NCI-H524 treated with DMSO at 0.1 percent for 48 hours (cell line): ENCODE measurements at regions not wholly inside any gene's neighbourhood (a gene's known extent, or its start where the extent isn't known, plus 50 kb on each side); places are given as distances from the start of the nearest gene placed in this dataset.

Source experiments
- DNase-seq: peaks from one replicate; lab custom pipeline; 2025; lab: John Stamatoyannopoulos, UW

GRCh38 chr2:120785228-120785966 lies 49.7 kb downstream of the GLI2 start:
- no peak for DNase-seq

DNA sequence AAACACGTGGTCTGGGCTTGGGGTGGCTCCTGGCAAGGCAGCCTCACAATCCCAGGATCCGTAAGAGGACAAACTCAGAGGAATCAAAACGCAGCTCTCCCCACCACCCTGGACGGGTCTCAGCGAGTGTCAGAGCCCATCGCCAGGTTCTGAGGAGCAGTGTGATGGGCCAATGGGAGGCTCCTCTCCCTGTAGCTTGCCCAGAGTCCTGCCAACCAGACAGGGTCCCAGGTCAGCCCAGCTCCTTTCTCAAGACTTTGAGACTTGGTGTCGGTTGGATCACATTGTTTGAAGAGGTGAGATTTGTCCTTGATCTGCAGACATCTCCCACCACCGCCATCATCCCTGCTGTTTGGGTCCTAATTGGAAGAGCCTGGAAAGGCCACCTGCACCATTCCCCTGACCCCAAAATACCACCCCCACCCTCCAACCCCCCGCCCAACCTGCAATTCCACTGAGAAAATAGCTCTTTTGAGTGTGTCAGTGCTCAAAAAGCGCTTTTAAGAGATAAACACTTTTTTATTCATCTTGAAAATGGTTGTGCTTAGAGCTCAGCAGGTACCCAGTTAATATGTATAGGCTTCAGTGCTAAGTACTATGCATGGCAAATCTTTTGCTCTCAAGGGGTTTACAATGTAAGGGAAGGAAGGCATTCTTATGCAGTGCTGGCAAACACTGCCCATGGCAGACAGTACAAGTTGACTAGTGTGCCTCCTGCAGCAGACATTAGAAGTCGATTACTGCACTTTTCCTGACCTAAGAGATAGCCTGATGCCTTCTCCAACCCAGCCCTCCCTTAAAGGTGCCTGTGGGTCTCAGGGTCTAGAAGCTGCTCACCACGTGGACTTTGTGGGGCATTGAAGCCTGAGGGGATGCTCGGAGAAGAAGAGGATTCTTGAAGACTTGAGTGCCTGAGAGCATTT lies 50.6 kb downstream of the GLI2 start:
- no peak for DNase-seq

DNA sequence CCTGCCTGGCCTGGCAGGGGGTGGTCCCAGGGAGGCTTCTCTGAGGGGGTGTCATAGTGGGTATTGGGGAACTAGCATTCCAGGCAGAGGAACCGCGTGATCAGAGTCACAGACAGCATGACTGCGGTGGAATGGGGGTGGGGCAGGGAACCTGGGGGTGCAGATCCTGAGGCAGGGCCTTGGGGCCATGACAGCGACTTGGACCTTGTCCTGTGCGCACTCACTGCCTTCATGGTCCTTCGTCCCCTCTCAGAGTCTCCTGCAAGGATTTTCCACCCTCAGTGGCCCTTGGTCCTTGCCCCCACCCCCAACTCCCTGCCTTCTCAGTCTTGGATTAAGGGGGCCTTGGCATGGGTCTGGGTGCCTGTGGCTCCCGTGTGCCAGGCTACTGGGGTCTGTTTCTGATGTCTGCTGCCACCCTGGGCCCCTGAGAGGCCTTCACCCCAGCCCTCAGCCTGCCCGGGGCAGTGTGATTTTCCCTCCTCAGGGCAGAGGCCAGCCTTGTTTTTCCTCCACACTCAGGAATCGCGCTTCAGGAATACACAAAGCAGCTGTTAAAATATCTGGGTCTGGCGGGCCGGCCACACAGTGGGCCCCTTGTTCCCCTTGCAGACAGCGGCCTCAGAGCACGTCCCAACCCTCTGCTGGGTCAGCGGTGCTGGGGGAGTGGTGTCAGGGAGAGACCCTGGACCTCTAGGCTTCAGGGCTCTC lies 51.6 kb downstream of the GLI2 start:
- no peak for DNase-seq

DNA sequence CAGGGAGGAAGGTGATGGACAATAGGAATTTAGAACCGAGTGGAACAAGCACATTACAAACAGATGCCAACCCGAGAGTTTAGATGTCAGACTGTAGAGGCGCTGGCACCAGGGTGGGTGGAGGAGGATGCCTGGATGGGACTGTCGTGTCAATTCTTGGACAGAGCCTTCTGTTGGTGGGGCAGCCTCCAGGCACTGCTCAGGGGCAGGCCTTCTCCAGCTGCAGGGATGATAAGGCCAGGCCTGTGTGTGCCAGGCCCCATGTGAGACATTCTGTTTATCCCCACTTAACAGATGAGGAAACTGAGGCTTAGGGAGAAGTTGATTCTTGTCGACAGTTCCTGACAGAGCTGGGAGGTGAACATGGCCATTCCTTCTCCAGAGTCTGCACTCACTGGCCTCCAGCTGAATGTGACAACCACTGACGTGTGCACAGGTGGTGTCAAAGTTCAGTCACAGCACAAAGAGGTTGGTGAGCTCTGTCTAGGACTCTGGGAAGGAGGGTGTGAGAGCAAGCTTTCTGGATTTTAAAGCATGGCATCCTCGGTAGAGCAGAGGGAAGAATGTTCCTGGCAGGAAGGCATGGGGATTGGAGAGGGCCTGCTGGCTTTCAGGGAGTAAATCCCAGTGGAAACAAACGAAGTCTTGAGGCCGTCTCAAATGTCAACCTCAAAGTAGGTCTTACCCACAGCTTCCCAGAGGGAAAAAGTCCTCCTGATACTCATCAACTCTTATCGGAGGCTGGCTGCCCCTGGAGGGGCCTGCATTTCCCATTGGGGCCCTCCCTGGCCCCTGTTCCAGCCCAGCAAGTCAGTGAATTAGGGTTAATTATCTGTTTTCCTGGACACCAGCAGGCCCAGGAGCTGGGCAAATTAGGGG lies 52.4 kb downstream of the GLI2 start:
- DNase-seq, result no peak

DNA sequence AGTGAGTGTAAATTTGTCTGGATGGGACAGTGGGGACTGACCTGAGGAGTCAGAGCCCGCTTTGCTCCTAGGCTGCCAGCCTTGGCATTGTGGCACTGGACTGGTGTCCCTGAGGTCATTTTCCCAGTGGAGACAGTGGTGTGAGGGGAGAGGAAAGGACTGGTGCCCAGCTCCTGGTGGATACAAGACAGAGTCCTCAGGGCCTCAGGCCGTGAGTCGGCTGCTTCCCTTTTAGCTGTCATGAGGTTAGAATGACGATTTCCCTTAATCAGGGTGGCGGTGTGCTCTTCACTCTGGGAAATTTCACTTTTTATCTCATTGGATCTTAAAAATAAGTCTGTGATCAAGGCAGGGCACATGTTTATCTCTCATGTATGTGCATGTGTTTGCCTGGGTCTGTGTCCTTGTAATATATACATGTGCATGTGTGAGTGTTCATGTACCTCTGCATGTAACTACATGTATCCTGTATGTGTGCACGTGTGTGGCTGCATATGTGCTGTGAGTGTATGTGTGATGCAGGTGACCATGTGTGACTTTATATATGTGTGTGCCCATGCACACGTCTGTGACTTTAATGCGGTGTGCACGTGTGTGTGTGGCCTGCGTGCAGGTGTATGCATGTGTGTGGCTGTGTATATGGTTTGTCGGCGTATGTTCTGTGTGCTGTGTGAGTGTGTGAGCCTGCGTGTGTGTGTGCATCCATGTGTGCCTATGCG lies 55.7 kb downstream of the GLI2 start:
- no peak for DNase-seq

DNA sequence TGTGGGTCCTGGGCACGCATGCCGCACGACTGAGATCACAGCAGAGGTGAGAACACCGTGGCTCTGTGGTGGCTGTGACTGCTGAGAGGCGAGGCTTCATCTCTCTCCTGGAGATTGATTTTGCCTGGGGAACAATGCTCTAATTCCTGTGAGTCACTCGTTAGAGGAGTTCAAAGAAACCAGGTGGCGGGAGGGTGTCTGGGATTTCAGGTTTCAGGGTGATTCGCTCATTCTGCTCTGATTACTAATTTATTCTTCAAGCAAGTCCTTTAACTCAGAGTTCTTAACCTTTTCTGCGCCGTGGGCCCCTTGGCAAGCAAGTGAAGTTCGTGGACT lies 56.3 kb downstream of the GLI2 start:
- no peak for DNase-seq

DNA sequence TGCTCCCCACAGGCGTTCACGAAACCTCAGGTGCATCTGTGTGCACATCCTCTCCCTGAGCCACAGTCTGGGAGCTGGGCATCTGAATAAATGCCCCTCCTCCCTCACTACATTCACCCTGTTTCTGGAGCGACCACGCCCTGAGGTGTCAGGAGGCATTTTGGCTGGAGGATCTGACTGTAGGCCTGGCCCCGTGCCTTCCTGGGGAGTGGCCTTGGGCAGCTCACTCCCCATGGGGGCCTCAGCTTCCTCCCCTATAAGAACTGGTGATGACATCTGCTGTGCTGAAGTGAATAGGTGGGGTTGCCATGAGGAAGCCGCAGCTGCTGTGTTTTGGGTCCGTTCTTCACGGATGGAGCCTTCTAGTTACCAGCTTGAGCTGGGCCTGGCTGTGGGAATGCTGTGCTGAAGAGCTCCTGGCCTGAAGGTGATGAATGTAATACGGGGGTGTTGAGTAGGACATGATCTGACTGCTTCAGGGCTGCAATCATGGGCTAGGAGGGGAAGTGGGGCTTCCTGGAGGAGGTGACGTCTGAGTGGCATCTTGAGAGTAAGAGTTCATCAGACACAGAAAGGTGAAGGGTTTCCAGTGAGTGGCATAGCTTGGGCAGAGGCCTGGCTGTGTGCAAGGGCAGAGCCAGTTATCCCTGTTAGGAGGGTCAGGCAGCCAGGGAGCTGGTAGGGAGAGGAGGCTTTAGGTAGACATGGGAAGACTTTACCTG lies 58.2 kb downstream of the GLI2 start:
- peak; percentile 48 for DNase-seq

DNA sequence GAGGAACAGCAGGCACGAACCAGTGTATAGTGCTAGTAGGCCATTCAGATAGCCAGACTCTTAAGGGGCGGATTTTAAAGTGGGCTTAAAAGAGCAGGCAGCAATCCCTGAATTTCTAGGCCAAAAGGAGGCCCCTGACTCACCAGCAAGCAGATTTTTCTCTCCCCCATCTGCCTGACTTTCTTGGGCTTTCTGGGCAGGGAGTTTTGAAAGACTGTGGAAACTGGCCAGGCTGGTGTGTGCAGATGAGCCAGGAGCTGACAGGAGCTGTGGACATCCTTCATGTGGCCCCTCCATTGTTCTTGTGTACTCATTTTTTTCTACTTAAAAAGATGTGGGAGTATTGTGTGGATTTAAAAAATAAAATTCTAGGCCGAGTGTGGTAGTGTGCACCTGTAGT lies 59.0 kb downstream of the GLI2 start:
- no peak for DNase-seq

GRCh38 chr2:120796094-120796493 lies 60.4 kb downstream of the GLI2 start:
- DNase-seq, result no peak

DNA sequence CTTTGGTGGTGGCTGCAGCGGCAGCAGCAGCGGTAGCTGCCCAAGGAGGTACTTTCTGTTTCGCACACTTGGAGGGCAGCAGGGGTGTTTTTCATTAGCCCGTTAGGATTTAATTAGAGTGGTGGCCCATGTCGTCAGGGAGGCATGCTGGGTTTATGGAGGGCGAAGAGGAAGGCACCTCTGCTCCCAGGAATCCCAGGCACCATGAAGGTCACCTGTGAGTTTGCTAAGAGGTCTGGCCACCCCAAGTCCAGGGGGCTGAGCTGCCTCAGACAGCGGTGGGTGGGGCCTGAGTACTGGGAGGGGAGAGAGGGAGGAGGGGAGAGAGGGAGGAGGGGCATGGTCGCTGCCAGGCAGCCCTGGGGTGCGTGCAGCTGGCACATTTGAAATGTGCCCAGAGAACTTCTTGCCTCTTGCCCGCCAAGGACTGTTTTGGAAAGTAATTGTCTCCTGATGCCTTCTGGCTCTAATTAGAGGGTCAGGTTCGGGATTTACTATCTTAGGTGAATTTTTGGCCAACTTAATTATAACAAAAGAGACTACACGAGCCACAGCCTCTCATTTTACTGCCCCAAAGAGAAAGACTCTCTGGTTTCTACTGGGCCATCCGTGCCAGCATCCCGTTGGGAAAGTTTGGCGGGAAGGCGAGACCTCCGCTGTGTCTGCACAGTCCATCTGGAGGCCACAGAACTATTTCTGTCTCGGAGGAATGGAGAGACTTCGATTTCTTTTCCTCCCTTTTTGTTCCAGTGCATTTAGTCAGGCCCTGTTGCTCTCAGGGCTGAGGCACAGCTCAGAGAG lies 62.0 kb downstream of the GLI2 start:
- DNase-seq, result no peak

DNA sequence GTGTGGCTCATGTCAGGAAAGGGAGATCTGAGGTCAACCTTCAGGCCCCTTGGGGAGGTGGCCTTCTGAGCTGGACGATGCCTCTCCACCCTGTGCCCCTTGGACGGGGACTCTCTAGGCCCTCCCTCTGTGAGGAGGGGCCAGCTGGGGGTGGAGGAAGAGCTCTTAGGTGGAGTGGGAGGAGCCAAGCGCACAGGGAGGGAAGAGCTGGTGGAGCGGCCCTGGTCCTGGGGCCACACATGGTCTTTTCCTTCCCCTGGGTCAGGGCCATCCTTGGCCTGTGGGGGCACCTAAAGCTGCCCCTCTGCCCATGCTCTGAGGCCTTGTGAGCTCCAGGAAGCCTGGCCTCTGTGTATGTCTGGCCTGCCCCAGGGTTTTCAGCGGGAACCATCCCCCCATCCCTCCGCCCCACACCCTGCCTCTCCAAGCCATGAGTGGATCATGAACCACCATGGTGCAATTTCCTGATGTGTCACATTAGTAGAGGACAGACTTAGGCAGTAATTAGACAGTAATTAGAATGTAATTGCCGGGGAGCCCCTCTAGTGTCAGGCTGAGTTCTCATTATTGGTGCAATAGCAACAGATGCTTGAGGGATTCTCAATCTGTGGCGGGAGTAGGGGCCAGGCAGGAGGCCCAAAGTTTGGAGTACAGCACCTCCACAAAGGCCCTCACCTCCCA lies 63.0 kb downstream of the GLI2 start:
- DNase-seq, result peak; percentile 69

DNA sequence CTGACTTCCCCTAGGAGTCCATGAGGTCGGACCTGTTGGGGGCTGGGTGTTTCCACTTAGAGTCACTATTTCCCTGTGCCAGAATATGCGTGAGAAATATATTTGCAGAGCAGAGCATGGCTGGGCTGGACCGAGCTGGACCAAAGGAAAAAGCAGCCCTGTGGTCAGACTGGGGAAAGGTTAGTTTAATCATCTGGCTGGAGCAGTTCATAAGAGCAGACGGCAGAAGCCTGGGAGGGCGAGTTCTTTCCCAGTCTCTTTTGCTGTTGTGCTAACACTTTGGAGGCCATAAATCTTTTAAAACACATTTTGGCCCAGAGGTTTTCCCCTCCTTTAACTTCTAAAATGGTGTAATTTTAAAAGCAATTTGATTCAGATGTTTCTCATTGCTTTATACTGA lies 66.5 kb downstream of the GLI2 start:
- no peak for DNase-seq

GRCh38 chr2:120802867-120803484 lies 67.3 kb downstream of the GLI2 start:
- DNase-seq, result no peak

DNA sequence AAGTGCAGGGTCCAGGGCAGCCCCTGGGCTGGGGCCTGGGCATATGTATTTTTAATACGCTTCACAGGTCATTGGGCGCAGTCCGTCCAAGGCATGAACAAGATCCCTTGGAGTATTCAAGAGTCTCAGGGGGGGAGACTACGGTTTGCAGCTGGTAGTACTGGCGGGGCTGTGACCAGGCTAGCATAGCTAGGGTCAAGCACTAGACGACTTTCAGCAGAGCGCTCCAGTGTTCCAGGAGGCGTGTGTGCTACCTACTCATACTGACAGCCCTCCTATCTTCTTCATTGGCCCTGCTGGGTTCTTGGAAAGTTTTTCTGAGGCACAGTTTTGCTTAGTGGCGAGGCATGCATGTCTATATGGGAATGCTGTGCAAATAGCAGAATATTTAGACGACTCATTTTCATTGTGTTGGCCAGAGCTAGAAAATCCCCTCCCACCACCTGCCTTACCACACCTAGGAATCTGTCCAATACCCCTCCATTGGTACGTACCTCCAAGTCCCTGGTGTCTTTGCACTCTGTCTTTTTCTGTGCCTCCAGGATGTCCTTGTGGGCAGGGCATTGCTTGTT lies 68.2 kb downstream of the GLI2 start:
- DNase-seq, result no peak

GRCh38 chr2:120804459-120804858 lies 68.8 kb downstream of the GLI2 start:
- no peak for DNase-seq

- DNase-seq, result no peak
Measured at GRCh38 chr2:120805011-120805410, 69.3 kb downstream of the GLI2 start.

GRCh38 chr2:120805602-120806001 lies 69.9 kb downstream of the GLI2 start:
- DNase-seq, result no peak

GRCh38 chr2:120807751-120808150 lies 72.1 kb downstream of the GLI2 start:
- DNase-seq, result no peak
